SJCRH30 (cell line): ENCODE measurements at regions not wholly inside any gene's neighbourhood (a gene's known extent, or its start where the extent isn't known, plus 50 kb on each side); places are given as distances from the start of the nearest gene placed in this dataset.
"Not testable (repeated sequence)": the region's sequence is repeated elsewhere in the genome, so short reads cannot be mapped to it uniquely, and the experiment has no call there.

Experiments used
- DNase-seq, 2 experiments: peaks; one replicate each; pipeline ENCODE4 v3.0.0-alpha.2; 2015 to 2020
- H3K27ac ChIP-seq: fragments of 250-450 bp; sonication (Bioruptor Pico); 2 replicates; pipeline ENCODE4 v1.5.1; 2020; ENCODE audit warnings: mild to moderate bottlenecking, moderate library complexity
- H3K27me3 ChIP-seq: fragments of 250-450 bp; sonication (Bioruptor Pico); 2 replicates; pipeline ENCODE4 v1.5.1; 2020; ENCODE audit warnings: mild to moderate bottlenecking, moderate library complexity
- H3K36me3 ChIP-seq: fragments of 250-450 bp; sonication (Bioruptor Pico); 2 replicates; pipeline ENCODE4 v1.5.1; 2020; ENCODE audit warnings: mild to moderate bottlenecking, moderate library complexity
- H3K4me1 ChIP-seq: fragments of 250-450 bp; sonication (Bioruptor Pico); 2 replicates; pipeline ENCODE4 v1.5.1; 2020; ENCODE audit warnings: mild to moderate bottlenecking, moderate library complexity
- H3K4me3 ChIP-seq: fragments of 250-450 bp; sonication (Bioruptor Pico); 2 replicates; pipeline ENCODE4 v1.5.1; 2020; ENCODE audit warnings: mild to moderate bottlenecking, moderate library complexity
- H3K9me3 ChIP-seq: fragments of 250-450 bp; sonication (Bioruptor Pico); replicated peaks from 2 replicates; pipeline ENCODE4 v1.5.1; 2020; ENCODE audit warnings: mild to moderate bottlenecking, moderate library complexity

GRCh38 chr6:1224514-1224913 lies 87.4 kb upstream of the FOXQ1 start:
- H3K4me1 ChIP-seq = no peaks in the 10 kb centered on the region
- DNase-seq = no peak
- H3K4me3 ChIP-seq = no peak overlapping the region
- H3K27ac ChIP-seq = no peak overlapping the region
- no peaks in the 10 kb centered on the region for H3K27me3 ChIP-seq
- H3K9me3 ChIP-seq = no peaks in the 10 kb centered on the region
- H3K36me3 ChIP-seq = no peaks in the 10 kb centered on the region

- DNase-seq = no peak
- Histone ChIP-seq H3K27me3 (no peaks in the 10 kb centered on the region), H3K36me3 (no peaks in the 10 kb centered on the region)
Measured at GRCh38 chr6:1222728-1223595, 88.9 kb upstream of the FOXQ1 start.

GRCh38 chr6:1217396-1217795 lies 94.5 kb upstream of the FOXQ1 start:
- no peak overlapping the region for H3K27ac ChIP-seq
- H3K27me3 ChIP-seq = no peaks in the 10 kb centered on the region
- H3K4me3 ChIP-seq = no peak overlapping the region
- DNase-seq = no peak
- no peaks in the 10 kb centered on the region for H3K4me1 ChIP-seq
- H3K9me3 ChIP-seq = no peaks in the 10 kb centered on the region
- H3K36me3 ChIP-seq = no peaks in the 10 kb centered on the region

More at GRCh38 chr6:1222728-1223595, 88.9 kb upstream of the FOXQ1 start:
- H3K27ac ChIP-seq = no peak overlapping the region
- H3K9me3 ChIP-seq = no peaks in the 10 kb centered on the region
- H3K4me3 ChIP-seq = no peak overlapping the region
- no peaks in the 10 kb centered on the region for H3K4me1 ChIP-seq

- no peak for DNase-seq
- Histone ChIP-seq H3K27me3 (no peaks in the 10 kb centered on the region), H3K9me3 (no peaks in the 10 kb centered on the region), H3K27ac (no peak overlapping the region), H3K4me1 (no peaks in the 10 kb centered on the region), H3K4me3 (no peak overlapping the region), H3K36me3 (no peaks in the 10 kb centered on the region)
Measured at GRCh38 chr6:1216488-1216974, 95.4 kb upstream of the FOXQ1 start.

- Histone ChIP-seq H3K9me3 (no peaks in the 10 kb centered on the region), H3K4me1 (no peaks in the 10 kb centered on the region), H3K27me3 (no peaks in the 10 kb centered on the region), H3K36me3 (no peaks in the 10 kb centered on the region), H3K27ac (no peak overlapping the region), H3K4me3 (no peak overlapping the region)
- no peak for DNase-seq
Measured at GRCh38 chr6:1215884-1216487, 95.9 kb upstream of the FOXQ1 start.

- H3K27me3 ChIP-seq = no peaks in the 10 kb centered on the region
- H3K4me3 ChIP-seq = no peak overlapping the region
- no peak for DNase-seq
- no peaks in the 10 kb centered on the region for H3K36me3 ChIP-seq
- H3K4me1 ChIP-seq = no peaks in the 10 kb centered on the region
- no peaks in the 10 kb centered on the region for H3K9me3 ChIP-seq
- no peak overlapping the region for H3K27ac ChIP-seq
Measured at GRCh38 chr6:1215023-1215422, 96.9 kb upstream of the FOXQ1 start.

- H3K27me3 ChIP-seq = no peaks in the 10 kb centered on the region
- H3K27ac ChIP-seq = no peak overlapping the region
- no peak overlapping the region for H3K4me3 ChIP-seq
- no peaks in the 10 kb centered on the region for H3K36me3 ChIP-seq
- DNase-seq = no peak
- no peaks in the 10 kb centered on the region for H3K4me1 ChIP-seq
- H3K9me3 ChIP-seq = no peaks in the 10 kb centered on the region
Measured at GRCh38 chr6:1212919-1213318, 99.0 kb upstream of the FOXQ1 start.

GRCh38 chr6:1212138-1212537 lies 99.8 kb upstream of the FOXQ1 start:
- not testable (repeated sequence) for DNase-seq, H3K27me3 ChIP-seq, H3K9me3 ChIP-seq, H3K4me1 ChIP-seq, H3K4me3 ChIP-seq, H3K27ac ChIP-seq, H3K36me3 ChIP-seq

- DNase-seq, H3K27me3 ChIP-seq, H3K4me3 ChIP-seq, H3K36me3 ChIP-seq, H3K9me3 ChIP-seq, H3K27ac ChIP-seq, H3K4me1 ChIP-seq: not testable (repeated sequence)
Measured at GRCh38 chr6:1210631-1211030, 101.3 kb upstream of the FOXQ1 start.

- DNase-seq = no peak
- Histone ChIP-seq H3K27ac (no peak overlapping the region), H3K27me3 (no peaks in the 10 kb centered on the region), H3K4me1 (no peaks in the 10 kb centered on the region), H3K36me3 (no peaks in the 10 kb centered on the region), H3K9me3 (no peaks in the 10 kb centered on the region), H3K4me3 (no peak overlapping the region)
Measured at GRCh38 chr6:1208876-1209275, 103.0 kb upstream of the FOXQ1 start.

GRCh38 chr6:1203546-1203945 lies 108.4 kb upstream of the FOXQ1 start:
- no peak overlapping the region for H3K4me3 ChIP-seq
- no peaks in the 10 kb centered on the region for H3K36me3 ChIP-seq
- H3K4me1 ChIP-seq = no peaks in the 10 kb centered on the region
- H3K27ac ChIP-seq = no peak overlapping the region
- H3K9me3 ChIP-seq = no peaks in the 10 kb centered on the region
- no peaks in the 10 kb centered on the region for H3K27me3 ChIP-seq
- no peak for DNase-seq

GRCh38 chr6:1202201-1202600 lies 109.7 kb upstream of the FOXQ1 start:
- Histone ChIP-seq H3K27ac (no peak overlapping the region), H3K27me3 (no peaks in the 10 kb centered on the region), H3K4me1 (no peaks in the 10 kb centered on the region), H3K9me3 (no peaks in the 10 kb centered on the region), H3K36me3 (no peaks in the 10 kb centered on the region), H3K4me3 (no peak overlapping the region)
- DNase-seq = no peak

GRCh38 chr6:1201547-1202200 lies 110.2 kb upstream of the FOXQ1 start:
- H3K36me3 ChIP-seq = no peaks in the 10 kb centered on the region
- no peaks in the 10 kb centered on the region for H3K27me3 ChIP-seq
- no peaks in the 10 kb centered on the region for H3K4me1 ChIP-seq
- no peaks in the 10 kb centered on the region for H3K9me3 ChIP-seq
- no peak overlapping the region for H3K27ac ChIP-seq
- no peak overlapping the region for H3K4me3 ChIP-seq
- DNase-seq = no peak

- H3K4me3 ChIP-seq = no peak overlapping the region
- no peaks in the 10 kb centered on the region for H3K36me3 ChIP-seq
- no peak overlapping the region for H3K27ac ChIP-seq
- peak; percentile 1 to 3 for DNase-seq
- no peaks in the 10 kb centered on the region for H3K9me3 ChIP-seq
- H3K27me3 ChIP-seq = no peaks in the 10 kb centered on the region
- no peaks in the 10 kb centered on the region for H3K4me1 ChIP-seq
Measured at GRCh38 chr6:1200409-1201101, 111.3 kb upstream of the FOXQ1 start.

- no peak overlapping the region for H3K27ac ChIP-seq
- no peaks in the 10 kb centered on the region for H3K36me3 ChIP-seq
- no peaks in the 10 kb centered on the region for H3K9me3 ChIP-seq
- DNase-seq = no peak
- H3K27me3 ChIP-seq = no peaks in the 10 kb centered on the region
- no peaks in the 10 kb centered on the region for H3K4me1 ChIP-seq
- no peak overlapping the region for H3K4me3 ChIP-seq
Measured at GRCh38 chr6:1200081-1200408, 111.9 kb upstream of the FOXQ1 start.
